ENCODE measurements at regions not wholly inside any gene's neighbourhood (a gene's known extent, or its start where the extent isn't known, plus 50 kb on each side); places are given as distances from the start of the nearest gene placed in this dataset.

- DNase-seq (ENCODE audit: low read depth), result no peak
- TF ChIP-seq CTCF (conservative IDR thresholded peaks at IDR 0.05; ENCODE audit: low read depth, low read length), result no peak
Observed at GRCh38 chr4:36508394-36508793, 227.0 kb downstream of the DTHD1 start.

GRCh38 chr4:36509845-36510244, 228.4 kb downstream of the DTHD1 start:
- no peak overlapping the region for H3K4me3 ChIP-seq (ENCODE audit: low read depth, low read length)
- no peak for TF ChIP-seq CTCF (conservative IDR thresholded peaks at IDR 0.05; ENCODE audit: low read depth, low read length)
- DNase-seq (ENCODE audit: low read depth), result no peak

More at GRCh38 chr4:36508394-36508793, 227.0 kb downstream of the DTHD1 start:
- H3K4me3 ChIP-seq (ENCODE audit: low read depth, low read length), result no peak overlapping the region

GRCh38 chr4:36511785-36512184, 230.4 kb downstream of the DTHD1 start:
- DNase-seq (ENCODE audit: low read depth), result no peak
- H3K4me3 ChIP-seq (ENCODE audit: low read depth, low read length), result no peak overlapping the region
- no peak for TF ChIP-seq CTCF (conservative IDR thresholded peaks at IDR 0.05; ENCODE audit: low read depth, low read length)

- no peak overlapping the region for H3K4me3 ChIP-seq (ENCODE audit: low read depth, low read length)
- DNase-seq (ENCODE audit: low read depth), result no peak
- TF ChIP-seq CTCF (conservative IDR thresholded peaks at IDR 0.05; ENCODE audit: low read depth, low read length), result no peak
Observed at GRCh38 chr4:36516522-36517095, 235.2 kb downstream of the DTHD1 start.

GRCh38 chr4:36523182-36523581, 241.8 kb downstream of the DTHD1 start:
- H3K4me3 ChIP-seq (ENCODE audit: low read depth, low read length), result no peak overlapping the region
- DNase-seq (ENCODE audit: low read depth), result no peak
- no peak for TF ChIP-seq CTCF (conservative IDR thresholded peaks at IDR 0.05; ENCODE audit: low read depth, low read length)

GRCh38 chr4:36532670-36533379, 251.4 kb downstream of the DTHD1 start:
- no peak for TF ChIP-seq CTCF (conservative IDR thresholded peaks at IDR 0.05; ENCODE audit: low read depth, low read length)
- no peak overlapping the region for H3K4me3 ChIP-seq (ENCODE audit: low read depth, low read length)
- no peak for DNase-seq (ENCODE audit: low read depth)

GRCh38 chr4:36533944-36534343, 252.5 kb downstream of the DTHD1 start:
- DNase-seq (ENCODE audit: low read depth), result no peak
- TF ChIP-seq CTCF (conservative IDR thresholded peaks at IDR 0.05; ENCODE audit: low read depth, low read length), result no peak
- H3K4me3 ChIP-seq (ENCODE audit: low read depth, low read length), result no peak overlapping the region

All from epithelial cell of proximal tubule (primary cell).